ENCODE measurements at regions not wholly inside any gene's neighbourhood (a gene's known extent, or its start where the extent isn't known, plus 50 kb on each side); places are given as distances from the start of the nearest gene placed in this dataset.

DNA sequence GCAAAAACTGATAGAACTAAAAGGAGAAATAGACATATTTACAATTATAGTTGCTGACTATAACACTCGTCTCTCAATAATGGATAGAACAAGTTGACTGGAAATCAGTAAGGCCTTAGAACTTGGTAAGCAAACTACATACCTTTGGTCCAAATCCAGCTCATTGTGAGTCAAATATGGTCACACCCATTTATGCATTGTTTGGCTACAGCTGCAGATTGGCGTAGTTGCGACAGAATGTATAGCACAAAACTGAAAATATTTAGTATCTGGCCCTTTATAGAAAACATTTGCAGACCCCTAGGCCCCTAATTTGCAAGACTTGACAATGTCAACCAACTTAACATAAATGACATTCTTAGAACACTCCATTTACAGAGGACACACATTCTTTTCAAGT lies 103.6 kb upstream of the EGR2 start:
- intact Hi-C loops (cut with DNase I), result no loop called here
- Histone ChIP-seq H3K9me3 (no peaks in the 10 kb centered on the region), H3K36me3 (no peaks in the 10 kb centered on the region), H3K27me3 (peaks cover 0 to 4% (median 0%) of the 10 kb centered on the region in 4 donors), H3K27ac (no peak overlapping the region), H3K4me1 (peaks cover 0 to 23% (median 6%) of the 10 kb centered on the region in 3 donors), H3K4me3 (no peak overlapping the region)
- no peak for DNase-seq
- TF ChIP-seq POLR2A (IDR thresholded peaks at IDR 0.05), result no peak
- TF ChIP-seq, protein P1, sequence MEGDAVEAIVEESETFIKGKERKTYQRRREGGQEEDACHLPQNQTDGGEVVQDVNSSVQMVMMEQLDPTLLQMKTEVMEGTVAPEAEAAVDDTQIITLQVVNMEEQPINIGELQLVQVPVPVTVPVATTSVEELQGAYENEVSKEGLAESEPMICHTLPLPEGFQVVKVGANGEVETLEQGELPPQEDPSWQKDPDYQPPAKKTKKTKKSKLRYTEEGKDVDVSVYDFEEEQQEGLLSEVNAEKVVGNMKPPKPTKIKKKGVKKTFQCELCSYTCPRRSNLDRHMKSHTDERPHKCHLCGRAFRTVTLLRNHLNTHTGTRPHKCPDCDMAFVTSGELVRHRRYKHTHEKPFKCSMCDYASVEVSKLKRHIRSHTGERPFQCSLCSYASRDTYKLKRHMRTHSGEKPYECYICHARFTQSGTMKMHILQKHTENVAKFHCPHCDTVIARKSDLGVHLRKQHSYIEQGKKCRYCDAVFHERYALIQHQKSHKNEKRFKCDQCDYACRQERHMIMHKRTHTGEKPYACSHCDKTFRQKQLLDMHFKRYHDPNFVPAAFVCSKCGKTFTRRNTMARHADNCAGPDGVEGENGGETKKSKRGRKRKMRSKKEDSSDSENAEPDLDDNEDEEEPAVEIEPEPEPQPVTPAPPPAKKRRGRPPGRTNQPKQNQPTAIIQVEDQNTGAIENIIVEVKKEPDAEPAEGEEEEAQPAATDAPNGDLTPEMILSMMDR (IDR thresholded peaks at IDR 0.05), result no peak
- WGBS, 2 donors, result 58 to 59% methylated on average over 3 of the region's 3 CpGs

DNA sequence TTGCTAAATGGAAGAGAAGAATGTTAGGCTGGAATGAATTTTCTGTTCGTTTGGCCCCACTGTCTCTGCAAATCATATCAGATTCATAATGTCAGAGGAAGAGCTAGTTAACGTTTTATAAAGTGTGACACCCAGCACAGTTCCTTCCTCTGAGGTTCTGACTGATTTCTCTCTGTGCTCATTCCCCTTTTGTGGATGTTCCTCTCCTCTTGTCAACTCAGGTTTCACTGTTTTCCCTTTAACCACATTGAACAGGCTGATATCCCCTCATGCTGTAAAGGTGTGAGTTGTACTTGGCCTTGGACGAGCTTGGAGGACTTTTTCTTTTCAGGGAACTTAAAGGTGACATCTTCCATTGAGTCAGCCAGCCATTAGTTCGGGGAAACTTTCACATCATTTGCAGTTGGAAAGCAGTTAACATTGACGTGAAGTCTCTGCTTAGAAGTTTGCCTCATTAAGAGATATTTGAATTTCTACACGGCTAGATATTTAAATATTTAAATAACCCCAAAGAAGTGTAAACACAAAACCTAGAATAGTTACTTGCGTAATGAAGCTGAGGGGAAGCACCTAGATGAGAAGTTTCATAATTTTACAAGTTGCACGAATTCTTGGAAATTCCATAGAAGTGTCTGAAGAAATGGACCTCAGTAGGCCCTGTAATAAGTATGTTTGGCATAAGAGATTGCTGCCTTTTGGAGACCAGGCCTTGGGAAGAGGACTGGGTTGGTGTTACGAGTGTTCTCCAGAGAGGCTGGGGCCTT lies 101.5 kb upstream of the EGR2 start:
- peaks cover 0 to 19% (median 6%) of the 10 kb centered on the region in 3 donors for H3K4me1 ChIP-seq
- TF ChIP-seq POLR2A (IDR thresholded peaks at IDR 0.05), result no peak
- TF ChIP-seq, protein P1 (IDR thresholded peaks at IDR 0.05), result no peak
- no peak overlapping the region for H3K27ac ChIP-seq
- no peaks in the 10 kb centered on the region for H3K36me3 ChIP-seq
- WGBS, 2 donors, result 49 to 65% methylated on average over 9 of the region's 9 CpGs
- no peak for DNase-seq
- H3K4me3 ChIP-seq, result no peak overlapping the region
- intact Hi-C loops (cut with DNase I), result no loop called here
- no peaks in the 10 kb centered on the region for H3K27me3 ChIP-seq
- H3K9me3 ChIP-seq, result no peaks in the 10 kb centered on the region

DNA sequence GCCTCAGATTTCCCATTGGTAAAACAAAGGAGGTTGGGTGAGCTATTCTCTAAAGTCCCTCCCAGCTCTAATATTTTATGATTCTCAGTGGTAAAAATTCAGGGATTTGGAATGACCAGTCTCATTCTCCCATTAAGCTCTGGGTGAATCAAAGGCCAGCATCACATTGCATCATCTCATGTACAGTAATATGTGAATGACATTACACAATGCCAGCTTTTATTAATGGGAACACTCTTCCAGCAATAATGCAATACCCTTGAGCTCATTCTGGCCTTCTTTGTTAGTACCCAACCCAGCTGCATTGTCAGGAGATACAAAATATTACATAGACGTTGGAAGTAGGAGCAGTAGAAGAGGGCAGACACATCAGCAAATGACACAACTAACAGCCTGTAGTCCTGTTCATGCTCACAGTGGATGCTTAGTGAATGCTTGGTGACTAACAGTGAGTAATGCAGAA lies 100.0 kb upstream of the EGR2 start:
- Histone ChIP-seq H3K4me1 (peaks cover 0 to 19% (median 6%) of the 10 kb centered on the region in 3 donors), H3K27me3 (no peaks in the 10 kb centered on the region), H3K27ac (peak overlapping the region in 1 of 4 donors; percentile 3), H3K36me3 (no peaks in the 10 kb centered on the region), H3K9me3 (no peaks in the 10 kb centered on the region), H3K4me3 (no peak overlapping the region)
- TF ChIP-seq POLR2A (IDR thresholded peaks at IDR 0.05), result no peak
- TF ChIP-seq, protein P1 (IDR thresholded peaks at IDR 0.05), result no peak
- intact Hi-C loops (cut with DNase I), result no loop called here
- WGBS, 2 donors, result 8 to 17% methylated on average over 1 of the region's 1 CpG
- DNase-seq, result no peak

DNA sequence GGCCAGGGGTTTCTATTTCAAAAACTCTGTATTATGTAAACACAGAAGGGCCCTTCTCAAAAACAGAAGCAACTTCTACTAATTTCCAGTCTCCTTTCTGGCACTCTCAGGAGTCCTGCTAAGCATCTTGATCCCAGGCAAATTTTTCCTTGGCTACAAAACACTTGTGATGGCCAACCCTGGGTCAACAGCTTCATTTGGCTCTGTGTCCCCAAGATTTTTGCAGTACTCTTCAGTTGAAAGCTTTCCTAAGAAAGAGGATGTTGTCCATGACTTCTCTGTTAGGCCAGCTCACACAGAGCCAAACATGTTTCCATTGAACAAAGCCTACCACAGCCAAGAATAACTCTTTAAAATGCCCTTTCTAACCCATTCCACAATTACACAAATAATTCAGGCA lies 99.0 kb upstream of the EGR2 start:
- no peak for DNase-seq
- H3K27me3 ChIP-seq, result no peaks in the 10 kb centered on the region
- intact Hi-C loops (cut with DNase I), result no loop called here
- no peaks in the 10 kb centered on the region for H3K9me3 ChIP-seq
- no peak overlapping the region for H3K27ac ChIP-seq
- no peaks in the 10 kb centered on the region for H3K36me3 ChIP-seq
- TF ChIP-seq POLR2A (IDR thresholded peaks at IDR 0.05), result no peak
- TF ChIP-seq, protein P1 (IDR thresholded peaks at IDR 0.05), result no peak
- no peak overlapping the region for H3K4me3 ChIP-seq
- peaks cover 0 to 19% (median 6%) of the 10 kb centered on the region in 3 donors for H3K4me1 ChIP-seq

DNA sequence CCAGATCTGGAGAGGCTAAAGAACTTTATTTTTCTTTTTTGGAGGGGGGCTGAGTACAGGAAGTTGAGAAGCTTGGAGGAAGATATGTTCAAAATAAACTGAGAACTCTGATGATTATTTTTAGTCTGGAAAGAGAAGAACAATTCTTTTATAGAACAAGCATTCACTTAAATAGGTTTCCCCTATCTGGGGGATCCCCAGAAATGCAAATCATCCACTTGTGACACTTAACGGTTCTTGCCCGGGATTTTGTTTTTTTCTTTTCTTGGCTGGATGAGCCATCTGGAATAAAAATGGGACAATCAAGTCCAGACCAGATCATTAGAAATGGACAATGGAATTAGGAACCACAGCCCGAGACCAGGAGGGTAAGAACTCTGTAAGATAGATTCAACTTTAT lies 95.9 kb upstream of the EGR2 start:
- Histone ChIP-seq H3K27ac (no peak overlapping the region), H3K36me3 (no peaks in the 10 kb centered on the region), H3K27me3 (no peaks in the 10 kb centered on the region), H3K4me1 (peaks cover 0 to 19% (median 6%) of the 10 kb centered on the region in 3 donors), H3K9me3 (no peaks in the 10 kb centered on the region), H3K4me3 (no peak overlapping the region)
- WGBS, 2 donors, result 31 to 66% methylated on average over 3 of the region's 3 CpGs
- DNase-seq, result no peak
- no peak for TF ChIP-seq POLR2A (IDR thresholded peaks at IDR 0.05)
- TF ChIP-seq, protein P1 (IDR thresholded peaks at IDR 0.05), result no peak
- intact Hi-C loops (cut with DNase I), result no loop called here

Data from esophagus squamous epithelium (tissue), 5 donors.